Motor neuron (in vitro differentiated cells): ENCODE measurements at regions not wholly inside any gene's neighbourhood (a gene's known extent, or its start where the extent isn't known, plus 50 kb on each side); places are given as distances from the start of the nearest gene placed in this dataset.

Source experiments
- ATAC-seq, 8 experiments: fragments of 200-7000 bp; cut with Tn5 transposase; replicated peaks in 6 of 8; 2 replicates each; pipeline ENCODE4 v1.8.0; 2021; ENCODE audit warnings: mild to moderate bottlenecking in 8 of 8, moderate library complexity in 8 of 8
- H3K27ac ChIP-seq, 2 donors: fragments of 250-450 bp; sonication (Bioruptor Pico); 2 replicates each; pipeline ENCODE4 v1.9.0; 2021; ENCODE audit warnings: antibody characterized with exemption in 2 of 2, mild to moderate bottlenecking in 2 of 2, moderate library complexity in 1 of 2
- H3K4me1 ChIP-seq, 2 donors: fragments of 250-450 bp; sonication (Bioruptor Pico); replicated peaks in 1 of 2; 2 replicates each; pipeline ENCODE4 v1.6.1; 2021; ENCODE audit warnings: antibody characterized with exemption in 2 of 2, mild to moderate bottlenecking in 2 of 2, moderate library complexity in 1 of 2
- H3K4me3 ChIP-seq, 5 donors: fragments of 250-450 bp; sonication (Bioruptor Pico); 2 replicates each; pipeline ENCODE4 v1.9.0; 2021; ENCODE audit warnings: antibody characterized with exemption in 5 of 5, mild to moderate bottlenecking in 5 of 5, moderate library complexity in 4 of 5
- WGBS, 10 experiments: fragments of 450-650 bp; shearing (Covaris generic); methylation state at CpG; one replicate each; pipeline ENCODE4 v1.0.0; 2022; 5-methylcytosine and 5-hydroxymethylcytosine counted together
- in situ Hi-C, 9 experiments: fragments of 400-800 bp; cut with MboI; loops; one replicate each; pipeline ENCODE4 v1.15.0; 2021; ENCODE audit warnings: low sequenced_read_pairs in 9 of 9, low pct_unique_long_range_greater_than_20kb in 2 of 9; ENCODE audit not compliant: unreplicated experiment in 9 of 9

- H3K27ac ChIP-seq, result no peak overlapping the region
- ATAC-seq, result no peak
- H3K4me1 ChIP-seq, result no peaks in the 10 kb centered on the region
- WGBS, 10 experiments, result 68 to 100% (median 100%) methylated on average over 1 to 3 of the region's 4 CpGs; no CpG with 5 or more reads in 3 of the 10 experiments
- H3K4me3 ChIP-seq, result no peak overlapping the region
- in situ Hi-C loops, result no loop called here
Observed at GRCh38 chr7:131879424-131879823, 323.0 kb upstream of the PODXL start.

- ATAC-seq, result peak in 2 of 8 experiments; percentile 31 to 46
- Histone ChIP-seq H3K4me3 (no peak overlapping the region), H3K4me1 (no peaks in the 10 kb centered on the region), H3K27ac (no peak overlapping the region)
- in situ Hi-C loops, result no loop called here
- 10 to 67% (median 31%) methylated on average over 1 to 2 of the region's 2 CpGs; no CpG with 5 or more reads in 2 of the 10 experiments for WGBS, 10 experiments
Observed at GRCh38 chr7:131878777-131879176, 322.3 kb upstream of the PODXL start.

- no peak overlapping the region for H3K4me3 ChIP-seq
- H3K27ac ChIP-seq, result no peak overlapping the region
- in situ Hi-C loops, result no loop called here
- WGBS, 10 experiments, result 14 to 66% (median 47%) methylated on average over 1 to 6 of the region's 6 CpGs; no CpG with 5 or more reads in 2 of the 10 experiments
- peaks cover 0 to 13% of the 10 kb centered on the region in 2 donors for H3K4me1 ChIP-seq
- no peak for ATAC-seq
Observed at GRCh38 chr7:131873581-131873980, 317.2 kb upstream of the PODXL start.

GRCh38 chr7:131869986-131870385, 313.6 kb upstream of the PODXL start:
- H3K4me1 ChIP-seq, result peaks cover 0 to 13% of the 10 kb centered on the region in 2 donors
- no peak overlapping the region for H3K27ac ChIP-seq
- ATAC-seq, result peak in 2 of 8 experiments; percentile 43 to 44
- 20% methylated on average over 1 of the region's 1 CpG; no CpG with 5 or more reads in 9 of the 10 experiments for WGBS, 10 experiments
- no peak overlapping the region for H3K4me3 ChIP-seq
- in situ Hi-C loops, result no loop called here

DNA sequence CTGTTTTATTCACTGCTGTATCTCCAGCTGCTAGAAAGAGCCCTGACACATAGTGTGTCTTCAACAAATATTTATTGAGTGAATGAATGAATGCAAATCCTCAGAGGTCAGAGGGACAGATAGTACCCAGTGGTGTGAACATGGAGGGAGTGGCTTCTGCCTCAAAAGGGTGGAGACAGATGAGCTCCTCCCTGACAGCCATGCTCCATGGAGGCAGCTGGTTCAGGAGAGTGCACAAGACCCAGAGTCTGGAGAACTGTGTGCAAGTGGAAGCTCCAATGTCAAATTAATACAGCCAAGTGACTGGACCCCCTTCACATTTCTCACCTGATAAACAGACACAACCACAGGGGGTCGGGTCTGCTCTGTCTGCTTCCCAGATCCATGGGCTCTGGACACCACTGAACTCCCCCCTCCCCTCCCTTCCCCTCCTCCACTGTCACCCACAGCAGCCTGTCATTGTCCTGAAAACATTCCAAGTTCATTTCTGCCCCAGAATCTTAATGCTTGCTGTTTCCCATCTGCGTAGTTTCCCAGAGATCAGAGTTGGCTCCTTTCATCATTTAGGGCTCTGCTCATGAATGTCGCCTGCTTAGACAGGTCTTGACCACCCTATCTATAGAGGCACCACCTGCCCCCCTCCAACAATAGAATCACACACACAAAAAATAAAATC, 312.9 kb upstream of the PODXL start:
- WGBS, 10 experiments, result 13 to 94% (median 60%) methylated on average over 1 to 2 of the region's 3 CpGs; no CpG with 5 or more reads in 3 of the 10 experiments
- in situ Hi-C loops, result no loop called here
- ATAC-seq, result peak in 2 of 8 experiments; percentile 41 to 67

DNA sequence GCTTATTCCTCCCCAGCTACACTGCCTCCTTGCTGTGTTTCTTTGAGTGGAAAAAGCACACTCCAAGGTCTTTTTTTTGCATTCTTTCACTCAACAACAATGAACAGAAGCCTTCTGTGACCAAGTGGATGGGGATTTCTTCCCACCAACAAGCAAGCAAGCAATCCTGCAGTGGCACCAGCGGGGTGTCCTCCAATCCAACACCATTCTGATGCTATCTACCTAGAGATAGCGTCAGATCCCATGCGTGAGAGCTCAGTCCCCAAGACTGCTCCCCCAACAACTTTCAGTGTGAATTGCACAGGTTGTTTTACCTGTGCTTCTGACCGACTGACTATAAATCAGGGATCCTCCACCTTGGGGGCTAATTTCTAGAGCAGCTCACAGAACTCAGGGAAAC, 311.0 kb upstream of the PODXL start:
- Histone ChIP-seq H3K4me1 (peaks cover 0 to 13% of the 10 kb centered on the region in 2 donors), H3K4me3 (no peak overlapping the region), H3K27ac (no peak overlapping the region)
- WGBS, 10 experiments, result 40 to 80% (median 80%) methylated on average over 1 to 2 of the region's 4 CpGs; no CpG with 5 or more reads in 7 of the 10 experiments
- ATAC-seq, result no peak
- in situ Hi-C loops, result no loop called here

More for the DNA sequence above, 312.9 kb upstream of the PODXL start:
- Histone ChIP-seq H3K4me1 (peaks cover 0 to 13% of the 10 kb centered on the region in 2 donors), H3K4me3 (no peak overlapping the region), H3K27ac (no peak overlapping the region)

DNA sequence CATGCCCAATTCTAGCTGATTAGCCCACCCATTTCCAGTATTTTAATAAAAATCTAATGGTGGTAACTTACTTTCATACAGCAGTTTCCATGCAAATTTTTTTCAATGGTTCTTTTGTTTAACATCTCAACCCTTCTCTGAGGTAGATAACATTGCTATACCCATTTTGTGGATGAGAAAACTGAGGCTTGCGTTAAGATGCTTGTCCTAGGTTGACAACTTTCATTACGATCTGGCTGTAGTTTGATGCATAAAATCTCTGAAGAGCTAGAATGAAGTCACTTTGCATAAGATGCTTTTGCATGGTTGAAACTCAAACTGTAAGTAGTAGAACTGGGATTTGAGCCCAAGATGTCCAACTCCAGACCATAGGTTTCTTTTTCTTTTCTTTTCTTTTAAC, 309.5 kb upstream of the PODXL start:
- 70 to 100% (median 84%) methylated on average over 1 to 2 of the region's 2 CpGs for WGBS, 10 experiments
- Histone ChIP-seq H3K27ac (no peak overlapping the region), H3K4me3 (no peak overlapping the region), H3K4me1 (peaks cover 0 to 13% of the 10 kb centered on the region in 2 donors)
- no peak for ATAC-seq
- in situ Hi-C loops, result no loop called here

GRCh38 chr7:131861620-131862346, 305.4 kb upstream of the PODXL start:
- H3K27ac ChIP-seq, result no peak overlapping the region
- peak in 2 of 8 experiments; percentile 18 to 30 for ATAC-seq
- no peak overlapping the region for H3K4me3 ChIP-seq
- WGBS, 10 experiments, result 0 to 100% (median 72%) methylated on average over 1 to 3 of the region's 4 CpGs; no CpG with 5 or more reads in 3 of the 10 experiments
- in situ Hi-C loops, result no loop called here
- H3K4me1 ChIP-seq, result peaks cover 0 to 3% of the 10 kb centered on the region in 2 donors

GRCh38 chr7:131859147-131859821, 302.9 kb upstream of the PODXL start:
- peak; percentile 81 to 99 (median 94) for ATAC-seq
- Histone ChIP-seq H3K27ac (no peak overlapping the region), H3K4me3 (no peak overlapping the region), H3K4me1 (peaks cover 0 to 3% of the 10 kb centered on the region in 2 donors)
- 0 to 71% (median 20%) methylated on average over 1 to 5 of the region's 6 CpGs for WGBS, 10 experiments
- in situ Hi-C loops, result loop anchor here in 1 of 9 experiments (10.0 kb wide), 1 partner anchor 164 kb away; no protein-coding TSS in a partner anchor

DNA sequence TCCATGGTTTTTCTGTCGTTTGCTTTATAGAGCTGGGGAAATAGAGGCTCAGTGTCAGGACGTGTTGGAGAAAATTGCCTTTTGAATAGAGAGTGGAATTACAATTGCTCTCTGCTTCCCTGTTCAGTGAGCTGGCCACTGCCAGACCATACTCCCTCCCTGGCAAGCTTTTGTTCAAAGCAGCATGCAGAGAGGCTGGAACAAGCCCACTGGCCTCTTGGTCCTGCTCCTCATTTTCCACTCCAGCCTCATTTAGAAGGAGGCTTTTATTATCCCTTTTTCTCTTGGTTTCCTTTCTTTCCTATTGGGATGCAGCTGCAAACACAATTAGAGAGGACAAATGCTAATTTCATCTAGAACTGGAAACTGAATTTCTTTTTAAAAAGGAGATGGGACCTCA, 302.2 kb upstream of the PODXL start:
- in situ Hi-C loops, result loop anchor here in 1 of 9 experiments (10.0 kb wide), 1 partner anchor 164 kb away; no protein-coding TSS in a partner anchor
- H3K4me3 ChIP-seq, result no peak overlapping the region
- 0 to 40% (median 15%) methylated on average over 1 to 2 of the region's 2 CpGs; no CpG with 5 or more reads in 2 of the 10 experiments for WGBS, 10 experiments
- H3K27ac ChIP-seq, result no peak overlapping the region
- H3K4me1 ChIP-seq, result peaks cover 0 to 3% of the 10 kb centered on the region in 2 donors
- ATAC-seq, result no peak

DNA sequence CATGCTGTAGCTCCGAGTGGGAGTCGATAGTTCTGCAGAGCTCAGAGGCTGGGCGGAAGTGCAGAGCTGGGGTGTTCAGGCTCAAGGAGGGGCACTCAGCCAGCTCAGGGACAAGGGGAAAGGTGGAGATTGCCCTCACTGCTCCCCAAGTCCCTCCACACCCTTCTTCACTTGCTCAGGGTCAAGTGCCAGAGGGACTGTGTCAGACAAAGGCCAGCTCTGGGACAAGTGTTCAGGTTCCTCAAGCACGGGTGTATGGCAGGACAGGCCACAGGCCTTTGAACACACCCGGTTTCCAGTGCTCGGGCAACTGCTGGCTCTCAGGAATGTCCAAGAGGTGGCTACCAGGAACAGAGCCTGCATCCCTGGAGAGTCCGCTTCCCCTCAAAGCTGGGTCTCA, 293.0 kb upstream of the PODXL start:
- in situ Hi-C loops, result no loop called here
- 67 to 100% (median 90%) methylated on average over 1 to 3 of the region's 7 CpGs; no CpG with 5 or more reads in 5 of the 10 experiments for WGBS, 10 experiments
- H3K4me1 ChIP-seq, result peaks cover 0 to 15% of the 10 kb centered on the region in 2 donors
- H3K27ac ChIP-seq, result no peak overlapping the region
- H3K4me3 ChIP-seq, result no peak overlapping the region
- ATAC-seq, result no peak

DNA sequence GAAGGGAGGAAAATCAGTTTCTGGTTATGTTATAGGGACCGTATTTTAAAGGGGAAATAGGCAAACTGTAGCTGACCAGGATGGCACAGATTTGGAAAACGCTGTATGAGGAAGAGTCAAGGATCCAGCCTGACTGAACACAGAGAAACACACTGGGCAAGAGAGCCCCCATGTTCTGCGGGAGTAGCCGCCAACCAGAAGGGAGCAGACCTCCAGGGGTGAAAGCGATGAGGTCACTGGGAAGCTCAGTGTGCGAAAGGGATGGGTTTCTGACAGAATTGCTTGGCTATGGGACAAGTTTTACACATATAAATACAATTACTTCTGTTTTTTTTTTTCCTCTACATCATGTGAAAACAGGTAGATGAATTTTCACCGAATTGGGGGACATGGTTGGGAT, 291.6 kb upstream of the PODXL start:
- H3K4me3 ChIP-seq, result no peak overlapping the region
- H3K27ac ChIP-seq, result no peak overlapping the region
- 40 to 95% (median 70%) methylated on average over 1 to 7 of the region's 7 CpGs for WGBS, 10 experiments
- in situ Hi-C loops, result no loop called here
- peaks cover 7 to 29% of the 10 kb centered on the region in 2 donors for H3K4me1 ChIP-seq
- no peak for ATAC-seq
